Subcutaneous abdominal adipose tissue (tissue), 5 donors: ENCODE measurements at regions not wholly inside any gene's neighbourhood (a gene's known extent, or its start where the extent isn't known, plus 50 kb on each side); places are given as distances from the start of the nearest gene placed in this dataset.
"Not testable (repeated sequence)": the region's sequence is repeated elsewhere in the genome, so short reads cannot be mapped to it uniquely, and the experiment has no call there.

Source experiments
- H3K27ac ChIP-seq: one replicate; pipeline ENCODE4 v1.7.0; 2013; ENCODE audit warnings: low read depth, mild to moderate bottlenecking, inconsistent platforms, low read length, moderate library complexity
- H3K27me3 ChIP-seq, 5 donors: one replicate each; pipeline ENCODE4 v1.7.0; 2013; ENCODE audit warnings: low read length in 5 of 5, inconsistent platforms in 1 of 5; ENCODE audit not compliant: control insufficient read depth in 5 of 5, insufficient read depth in 4 of 5
- H3K36me3 ChIP-seq, 5 donors: one replicate each; pipeline ENCODE4 v1.7.0; 2013; ENCODE audit warnings: low read length in 5 of 5; ENCODE audit not compliant: control insufficient read depth in 5 of 5, insufficient read depth in 5 of 5
- H3K4me1 ChIP-seq, 5 donors: one replicate each; pipeline ENCODE4 v1.7.0; 2013; ENCODE audit warnings: low read length in 5 of 5, mild to moderate bottlenecking in 3 of 5, moderate library complexity in 1 of 5; ENCODE audit not compliant: control insufficient read depth in 5 of 5, insufficient read depth in 5 of 5
- H3K4me3 ChIP-seq, 5 donors: one replicate each; pipeline ENCODE4 v1.7.0; 2013; ENCODE audit warnings: low read length in 5 of 5, low read depth in 1 of 5
- H3K9ac ChIP-seq, 5 donors: one replicate each; pipeline ENCODE4 v1.7.0; 2013; ENCODE audit warnings: low read length in 5 of 5, mild to moderate bottlenecking in 4 of 5, moderate library complexity in 3 of 5
- H3K9me3 ChIP-seq, 5 donors: one replicate each; pipeline ENCODE4 v1.7.0; 2013; ENCODE audit warnings: low read length in 5 of 5; ENCODE audit not compliant: control insufficient read depth in 5 of 5
- donor health status: healthy.
- donor health status: healthy.
- donor health status: healthy.
- donor health status: healthy.
- donor health status: healthy.

- Histone ChIP-seq H3K9ac (no peak overlapping the region), H3K4me3 (no peak overlapping the region), H3K9me3 (no peaks in the 10 kb centered on the region), H3K36me3 (no peaks in the 10 kb centered on the region), H3K27ac (no peak overlapping the region), H3K27me3 (no peaks in the 10 kb centered on the region), H3K4me1 (peaks cover 0 to 26% (median 7%) of the 10 kb centered on the region in 5 donors)
Observed at GRCh38 chr6:144921206-144921975, 636.3 kb downstream of the UTRN start.

- Histone ChIP-seq H3K4me3 (no peak overlapping the region), H3K36me3 (no peaks in the 10 kb centered on the region), H3K27me3 (no peaks in the 10 kb centered on the region), H3K9me3 (no peaks in the 10 kb centered on the region), H3K4me1 (peaks cover 0 to 26% (median 7%) of the 10 kb centered on the region in 5 donors), H3K27ac (peak overlapping the region; percentile 24), H3K9ac (no peak overlapping the region)
Observed at GRCh38 chr6:144922120-144922722, 637.1 kb downstream of the UTRN start.

GRCh38 chr6:144922771-144923490 lies 637.8 kb downstream of the UTRN start:
- H3K36me3 ChIP-seq, H3K4me3 ChIP-seq, H3K27me3 ChIP-seq, H3K9me3 ChIP-seq, H3K9ac ChIP-seq: not testable (repeated sequence)
- Histone ChIP-seq H3K27ac (peak overlapping the region; percentile 24), H3K4me1 (peaks cover 0 to 26% (median 7%) of the 10 kb centered on the region in 5 donors)

GRCh38 chr6:144923491-144923787 lies 638.3 kb downstream of the UTRN start:
- not testable (repeated sequence) for H3K27ac ChIP-seq, H3K9me3 ChIP-seq, H3K27me3 ChIP-seq, H3K9ac ChIP-seq, H3K36me3 ChIP-seq, H3K4me3 ChIP-seq
- H3K4me1 ChIP-seq, result peaks cover 0 to 26% (median 7%) of the 10 kb centered on the region in 5 donors

- Histone ChIP-seq H3K9me3 (no peaks in the 10 kb centered on the region), H3K36me3 (no peaks in the 10 kb centered on the region), H3K27ac (no peak overlapping the region), H3K4me3 (no peak overlapping the region), H3K27me3 (no peaks in the 10 kb centered on the region), H3K9ac (no peak overlapping the region), H3K4me1 (peaks cover 0 to 7% (median 2%) of the 10 kb centered on the region in 5 donors)
Observed at GRCh38 chr6:144928847-144929246, 643.7 kb downstream of the UTRN start.

- Histone ChIP-seq H3K27ac (no peak overlapping the region), H3K4me3 (no peak overlapping the region), H3K27me3 (no peaks in the 10 kb centered on the region), H3K36me3 (no peaks in the 10 kb centered on the region), H3K9ac (no peak overlapping the region), H3K9me3 (peaks cover 0 to under 1% (median 0%) of the 10 kb centered on the region in 5 donors), H3K4me1 (peaks cover 0 to 7% (median 2%) of the 10 kb centered on the region in 5 donors)
Observed at GRCh38 chr6:144929262-144929661, 644.1 kb downstream of the UTRN start.

- no peaks in the 10 kb centered on the region for H3K4me1 ChIP-seq
- peaks cover 0 to 2% (median 0%) of the 10 kb centered on the region in 5 donors for H3K9me3 ChIP-seq
- H3K9ac ChIP-seq, result no peak overlapping the region
- no peaks in the 10 kb centered on the region for H3K27me3 ChIP-seq
- no peaks in the 10 kb centered on the region for H3K36me3 ChIP-seq
- H3K27ac ChIP-seq, result no peak overlapping the region
- H3K4me3 ChIP-seq, result no peak overlapping the region
Observed at GRCh38 chr6:144931172-144932035, 646.3 kb downstream of the UTRN start.

- H3K36me3 ChIP-seq, result no peaks in the 10 kb centered on the region
- H3K4me1 ChIP-seq, result no peaks in the 10 kb centered on the region
- H3K9ac ChIP-seq, result no peak overlapping the region
- no peaks in the 10 kb centered on the region for H3K27me3 ChIP-seq
- peaks cover 0 to 2% (median 0%) of the 10 kb centered on the region in 5 donors for H3K9me3 ChIP-seq
- no peak overlapping the region for H3K27ac ChIP-seq
- H3K4me3 ChIP-seq, result no peak overlapping the region
Observed at GRCh38 chr6:144932621-144933020, 647.5 kb downstream of the UTRN start.

GRCh38 chr6:144935181-144935580 lies 650.0 kb downstream of the UTRN start:
- H3K27me3 ChIP-seq, result no peaks in the 10 kb centered on the region
- H3K4me3 ChIP-seq, result no peak overlapping the region
- no peak overlapping the region for H3K27ac ChIP-seq
- H3K4me1 ChIP-seq, result no peaks in the 10 kb centered on the region
- no peak overlapping the region for H3K9ac ChIP-seq
- H3K9me3 ChIP-seq, result peaks cover 0 to 2% (median 0%) of the 10 kb centered on the region in 5 donors
- no peaks in the 10 kb centered on the region for H3K36me3 ChIP-seq
